Loucy (cell line): ENCODE measurements at regions not wholly inside any gene's neighbourhood (a gene's known extent, or its start where the extent isn't known, plus 50 kb on each side); places are given as distances from the start of the nearest gene placed in this dataset.

Experiments used
- H2AFZ ChIP-seq: fragments of 200-600 bp; sonication (generic); 2 replicates; pipeline ENCODE4 v1.6.0; 2016; ENCODE audit warnings: antibody characterized with exemption, mild to moderate bottlenecking, low read length, moderate library complexity
- H3F3A ChIP-seq: fragments of 200-600 bp; 2 replicates; pipeline ENCODE4 v1.6.0; 2016; ENCODE audit warnings: antibody characterized with exemption, low read depth, mild to moderate bottlenecking
- H3K27me3 ChIP-seq: fragments of 200-600 bp; sonication (generic); 2 replicates; pipeline ENCODE4 v1.6.1; 2014; ENCODE audit warnings: low read length, mild to moderate bottlenecking; ENCODE audit not compliant: insufficient read depth, poor library complexity, severe bottlenecking
- H3K36me3 ChIP-seq: fragments of 200-600 bp; sonication (generic); 2 replicates; pipeline ENCODE4 v1.6.1; 2016; ENCODE audit warnings: low read length; ENCODE audit not compliant: insufficient read depth
- H3K4me1 ChIP-seq: fragments of 200-600 bp; sonication (generic); 2 replicates; pipeline ENCODE4 v1.5.1; 2014; ENCODE audit warnings: low read length, mild to moderate bottlenecking; ENCODE audit not compliant: insufficient read depth, poor library complexity, severe bottlenecking
- H3K4me2 ChIP-seq: fragments of 200-600 bp; sonication (generic); 2 replicates; pipeline ENCODE4 v1.6.0; 2014; ENCODE audit warnings: antibody characterized with exemption, low read length, low read depth, mild to moderate bottlenecking; ENCODE audit not compliant: poor library complexity, severe bottlenecking
- H3K4me3 ChIP-seq: fragments of 200-600 bp; sonication (generic); 2 replicates; pipeline ENCODE4 v1.5.1; 2014; ENCODE audit warnings: low read length, mild to moderate bottlenecking, mixed read lengths; ENCODE audit not compliant: poor library complexity, severe bottlenecking
- H3K79me2 ChIP-seq: fragments of 200-600 bp; sonication (generic); 2 replicates; pipeline ENCODE4 v1.6.1; 2014; ENCODE audit warnings: low read length; ENCODE audit not compliant: insufficient read depth
- H3K9ac ChIP-seq: fragments of 200-600 bp; sonication (generic); 2 replicates; pipeline ENCODE4 v1.6.0; 2014; ENCODE audit warnings: mild to moderate bottlenecking, low read depth, low read length, moderate library complexity; ENCODE audit not compliant: poor library complexity, severe bottlenecking
- H3K9me2 ChIP-seq: fragments of 200-600 bp; sonication (generic); replicated peaks from 2 replicates; pipeline ENCODE4 v1.6.1; 2016; ENCODE audit warnings: low read depth, low read length, mixed read lengths
- H3K9me3 ChIP-seq: fragments of 200-600 bp; sonication (generic); 2 replicates; pipeline ENCODE4 v1.6.1; 2014; ENCODE audit warnings: mild to moderate bottlenecking, antibody characterized with exemption, low read length, low read depth; ENCODE audit not compliant: insufficient read depth
- H4K20me1 ChIP-seq: fragments of 200-600 bp; sonication (generic); 2 replicates; pipeline ENCODE4 v1.6.0; 2014; ENCODE audit warnings: antibody characterized with exemption, low read length, mild to moderate bottlenecking; ENCODE audit not compliant: insufficient read depth, poor library complexity, severe bottlenecking
- EZH2phosphoT487 ChIP-seq: fragments of 200-600 bp; IDR thresholded peaks from 2 replicates; pipeline ENCODE4 v1.6.1; 2018; ENCODE audit warnings: antibody characterized with exemption, mild to moderate bottlenecking, moderate library complexity, borderline replicate concordance
- TF ChIP-seq, protein P1 (sequence below): fragments of 200-600 bp; sonication (generic); conservative IDR thresholded peaks from 2 replicates; pipeline ENCODE4 v1.5.1; 2014; ENCODE audit warnings: mild to moderate bottlenecking, antibody characterized with exemption, low read length

GRCh38 chr3:144912968-144913367 lies 941.3 kb downstream of the DIPK2A start:
- Histone ChIP-seq H2AFZ (no peak overlapping the region), H3K9me2 (no peaks in the 10 kb centered on the region), H3K4me2 (no peak overlapping the region), H3K4me1 (no peaks in the 10 kb centered on the region), H3K27me3 (no peaks in the 10 kb centered on the region), H3K9ac (no peak overlapping the region), H3F3A (no peaks in the 10 kb centered on the region), H3K4me3 (no peak overlapping the region), H4K20me1 (no peaks in the 10 kb centered on the region), H3K9me3 (no peaks in the 10 kb centered on the region), H3K36me3 (no peaks in the 10 kb centered on the region), H3K79me2 (no peaks in the 10 kb centered on the region)
- TF ChIP-seq, protein P1, sequence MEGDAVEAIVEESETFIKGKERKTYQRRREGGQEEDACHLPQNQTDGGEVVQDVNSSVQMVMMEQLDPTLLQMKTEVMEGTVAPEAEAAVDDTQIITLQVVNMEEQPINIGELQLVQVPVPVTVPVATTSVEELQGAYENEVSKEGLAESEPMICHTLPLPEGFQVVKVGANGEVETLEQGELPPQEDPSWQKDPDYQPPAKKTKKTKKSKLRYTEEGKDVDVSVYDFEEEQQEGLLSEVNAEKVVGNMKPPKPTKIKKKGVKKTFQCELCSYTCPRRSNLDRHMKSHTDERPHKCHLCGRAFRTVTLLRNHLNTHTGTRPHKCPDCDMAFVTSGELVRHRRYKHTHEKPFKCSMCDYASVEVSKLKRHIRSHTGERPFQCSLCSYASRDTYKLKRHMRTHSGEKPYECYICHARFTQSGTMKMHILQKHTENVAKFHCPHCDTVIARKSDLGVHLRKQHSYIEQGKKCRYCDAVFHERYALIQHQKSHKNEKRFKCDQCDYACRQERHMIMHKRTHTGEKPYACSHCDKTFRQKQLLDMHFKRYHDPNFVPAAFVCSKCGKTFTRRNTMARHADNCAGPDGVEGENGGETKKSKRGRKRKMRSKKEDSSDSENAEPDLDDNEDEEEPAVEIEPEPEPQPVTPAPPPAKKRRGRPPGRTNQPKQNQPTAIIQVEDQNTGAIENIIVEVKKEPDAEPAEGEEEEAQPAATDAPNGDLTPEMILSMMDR, result no peak
- TF ChIP-seq EZH2phosphoT487, result no peak

GRCh38 chr3:144915202-144915601 lies 943.6 kb downstream of the DIPK2A start:
- H3K27me3 ChIP-seq, result no peaks in the 10 kb centered on the region
- H3K9me3 ChIP-seq, result no peaks in the 10 kb centered on the region
- no peak overlapping the region for H3K4me3 ChIP-seq
- no peak overlapping the region for H3K4me2 ChIP-seq
- no peaks in the 10 kb centered on the region for H3K4me1 ChIP-seq
- H3K36me3 ChIP-seq, result no peaks in the 10 kb centered on the region
- H2AFZ ChIP-seq, result no peak overlapping the region
- H3K9ac ChIP-seq, result no peak overlapping the region
- H4K20me1 ChIP-seq, result no peaks in the 10 kb centered on the region
- no peaks in the 10 kb centered on the region for H3F3A ChIP-seq
- no peaks in the 10 kb centered on the region for H3K9me2 ChIP-seq
- no peaks in the 10 kb centered on the region for H3K79me2 ChIP-seq
- TF ChIP-seq, protein P1, result no peak
- TF ChIP-seq EZH2phosphoT487, result no peak

DNA sequence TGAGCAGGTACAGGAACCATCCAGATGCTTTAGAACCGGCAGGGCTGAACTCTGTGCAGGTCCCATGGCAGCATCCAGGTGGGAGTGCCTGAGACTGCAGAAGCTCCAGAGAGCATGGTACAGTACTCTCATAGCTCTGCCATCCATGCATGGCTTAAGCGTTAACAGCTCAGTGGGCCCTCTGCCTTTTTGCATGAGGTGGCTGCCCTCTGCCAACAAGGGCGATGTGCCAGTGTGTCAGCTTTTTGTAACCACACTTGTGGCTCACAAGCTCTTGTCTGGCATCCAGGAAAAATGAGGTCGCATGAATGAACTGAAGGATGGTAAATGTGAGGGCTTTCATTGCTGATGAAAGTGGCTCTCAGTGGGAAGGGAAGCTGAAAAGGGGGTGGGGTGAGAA lies 950.1 kb downstream of the DIPK2A start:
- no peaks in the 10 kb centered on the region for H3K9me2 ChIP-seq
- H3K9me3 ChIP-seq, result no peaks in the 10 kb centered on the region

More for the DNA sequence above, 950.1 kb downstream of the DIPK2A start:
- Histone ChIP-seq H4K20me1 (no peaks in the 10 kb centered on the region), H3K79me2 (no peaks in the 10 kb centered on the region), H3K27me3 (no peaks in the 10 kb centered on the region), H3F3A (no peaks in the 10 kb centered on the region), H3K9ac (no peak overlapping the region), H3K4me1 (no peaks in the 10 kb centered on the region), H3K4me2 (no peak overlapping the region), H2AFZ (no peak overlapping the region), H3K4me3 (no peak overlapping the region), H3K36me3 (no peaks in the 10 kb centered on the region)
- no peak for TF ChIP-seq EZH2phosphoT487
- TF ChIP-seq, protein P1, result no peak
